ENCODE measurements at regions not wholly inside any gene's neighbourhood (a gene's known extent, or its start where the extent isn't known, plus 50 kb on each side); places are given as distances from the start of the nearest gene placed in this dataset.

GRCh38 chr14:73768107-73768506 is 53.9 kb upstream of the PNMA1 start:
- no peaks in the 10 kb centered on the region for H3K9me3 ChIP-seq
- H3K27me3 ChIP-seq, result no peaks in the 10 kb centered on the region
- no peaks in the 10 kb centered on the region for H3K36me3 ChIP-seq
- H3K4me3 ChIP-seq (ENCODE audit: low read depth in 1 of 2, low read length in 1 of 2), result no peak overlapping the region
- H3K4me1 ChIP-seq (ENCODE audit: control insufficient read depth in 1 of 2, insufficient read depth in 1 of 2, low read depth in 1 of 2, low read length in 1 of 2), result peaks cover 52% of the 10 kb centered on the region in 2 experiments
- TF ChIP-seq CTCF (IDR thresholded peaks at IDR 0.05), result no peak
- H3K27ac ChIP-seq, result no peak overlapping the region

GRCh38 chr14:73764406-73765280 is 50.5 kb upstream of the PNMA1 start:
- Histone ChIP-seq H3K9me3 (no peaks in the 10 kb centered on the region), H3K27ac (peak overlapping the region; percentile 84), H3K4me3 (ENCODE audit: low read depth in 1 of 2, low read length in 1 of 2) (peak overlapping the region in 1 of 2 experiments; percentile 18), H3K36me3 (no peaks in the 10 kb centered on the region), H3K27me3 (no peaks in the 10 kb centered on the region), H3K4me1 (ENCODE audit: control insufficient read depth in 1 of 2, insufficient read depth in 1 of 2, low read depth in 1 of 2, low read length in 1 of 2) (peaks cover 57 to 61% of the 10 kb centered on the region in 2 experiments)
- TF ChIP-seq CTCF (IDR thresholded peaks at IDR 0.05), result peak; percentile 12
